ENCODE measurements at regions not wholly inside any gene's neighbourhood (a gene's known extent, or its start where the extent isn't known, plus 50 kb on each side); places are given as distances from the start of the nearest gene placed in this dataset.

- DNase-seq, result no peak
- Histone ChIP-seq H3K9me3 (no peaks in the 10 kb centered on the region), H3K27ac (no peak overlapping the region), H3K4me3 (no peak overlapping the region), H3K27me3 (no peaks in the 10 kb centered on the region), H3K36me3 (no peaks in the 10 kb centered on the region), H3K4me1 (no peaks in the 10 kb centered on the region)
- intact Hi-C loops (cut with DNase I), result no loop called here
- no peak for TF ChIP-seq CTCF (IDR thresholded peaks at IDR 0.05)
- ATAC-seq, result no peak
These were observed 461.6 kb upstream of the CNTNAP5 start for GRCh38 chr2:123563515-123563914.

GRCh38 chr2:123566291-123566946 lies 458.7 kb upstream of the CNTNAP5 start:
- no peak overlapping the region for H3K4me3 ChIP-seq
- no peak for ATAC-seq
- H3K27me3 ChIP-seq, result no peaks in the 10 kb centered on the region
- DNase-seq, result no peak
- H3K4me1 ChIP-seq, result no peaks in the 10 kb centered on the region
- intact Hi-C loops (cut with DNase I), result no loop called here
- H3K36me3 ChIP-seq, result no peaks in the 10 kb centered on the region
- no peaks in the 10 kb centered on the region for H3K9me3 ChIP-seq
- no peak for TF ChIP-seq CTCF (IDR thresholded peaks at IDR 0.05)
- H3K27ac ChIP-seq, result no peak overlapping the region

DNA sequence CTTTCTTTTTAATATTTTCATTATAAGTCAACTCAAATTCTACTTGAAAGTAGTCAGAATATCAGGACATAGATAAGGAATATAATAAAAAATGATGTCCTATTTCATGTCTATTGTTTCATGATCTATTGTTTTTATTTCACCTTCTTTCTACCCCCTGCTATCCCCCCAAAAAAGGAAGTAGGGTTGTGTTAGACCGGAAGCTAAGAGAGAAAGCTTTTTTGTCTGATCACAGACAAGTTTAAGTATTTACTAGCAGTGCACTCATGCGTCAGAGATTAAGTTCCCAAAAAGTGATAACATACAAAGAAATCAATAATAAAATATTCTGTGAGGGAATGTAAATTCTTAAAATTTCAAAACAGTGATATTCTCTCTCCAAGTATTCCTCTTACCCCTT lies 447.1 kb upstream of the CNTNAP5 start:
- no peaks in the 10 kb centered on the region for H3K27me3 ChIP-seq
- no peak overlapping the region for H3K27ac ChIP-seq
- no peak for TF ChIP-seq CTCF (IDR thresholded peaks at IDR 0.05)

DNA sequence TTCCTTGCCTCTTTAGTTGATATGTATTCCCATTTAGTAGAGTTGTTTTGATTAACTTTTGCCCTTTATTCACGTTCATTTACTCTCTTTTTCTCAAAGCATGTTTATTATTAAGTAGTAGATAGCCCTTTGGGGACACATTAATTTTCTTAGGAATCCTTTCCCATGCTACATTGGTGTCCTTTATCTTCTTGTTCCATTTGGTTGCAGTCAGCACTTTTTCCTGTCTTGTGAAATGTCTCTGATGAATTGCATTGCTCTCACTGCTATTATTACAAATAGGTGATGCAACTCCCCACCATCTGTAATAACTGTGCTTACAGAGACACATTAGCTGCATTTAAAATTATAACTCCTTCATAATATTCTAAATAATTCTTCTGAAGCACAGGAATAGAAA lies 428.5 kb upstream of the CNTNAP5 start:
- H3K27ac ChIP-seq, result no peak overlapping the region
- intact Hi-C loops (cut with DNase I), result no loop called here
- H3K4me1 ChIP-seq, result no peaks in the 10 kb centered on the region
- ATAC-seq (no peak), DNase-seq (no peak)
- H3K9me3 ChIP-seq, result no peaks in the 10 kb centered on the region
- H3K27me3 ChIP-seq, result no peaks in the 10 kb centered on the region
- TF ChIP-seq CTCF (IDR thresholded peaks at IDR 0.05), result no peak
- no peak overlapping the region for H3K4me3 ChIP-seq
- H3K36me3 ChIP-seq, result no peaks in the 10 kb centered on the region

More for the DNA sequence above, 447.1 kb upstream of the CNTNAP5 start:
- intact Hi-C loops (cut with DNase I), result no loop called here
- H3K36me3 ChIP-seq, result no peaks in the 10 kb centered on the region
- H3K4me1 ChIP-seq, result no peaks in the 10 kb centered on the region
- ATAC-seq (no peak), DNase-seq (no peak)
- no peak overlapping the region for H3K4me3 ChIP-seq
- no peaks in the 10 kb centered on the region for H3K9me3 ChIP-seq

DNA sequence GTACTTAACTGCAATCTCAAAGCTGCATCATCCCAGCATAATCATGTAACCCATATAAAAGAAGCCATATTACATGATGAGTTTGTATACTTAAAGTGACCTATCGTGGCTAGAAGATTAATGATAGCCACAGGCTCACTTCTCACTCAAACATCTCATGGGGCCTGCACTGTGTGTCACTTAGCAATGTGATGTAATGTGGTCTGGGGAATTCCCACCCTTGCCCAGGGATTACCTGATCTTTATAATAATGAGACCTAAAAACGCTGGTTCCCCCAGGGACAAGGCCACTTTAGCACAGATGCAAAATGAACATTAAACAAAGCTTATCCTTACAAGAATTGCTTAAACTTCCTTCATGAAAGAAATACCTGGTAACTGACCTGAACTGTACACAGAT lies 427.1 kb upstream of the CNTNAP5 start:
- Histone ChIP-seq H3K27ac (no peak overlapping the region), H3K4me1 (no peaks in the 10 kb centered on the region), H3K27me3 (no peaks in the 10 kb centered on the region), H3K36me3 (no peaks in the 10 kb centered on the region), H3K9me3 (no peaks in the 10 kb centered on the region), H3K4me3 (no peak overlapping the region)
- intact Hi-C loops (cut with DNase I), result no loop called here
- ATAC-seq (no peak), DNase-seq (no peak)
- TF ChIP-seq CTCF (IDR thresholded peaks at IDR 0.05), result no peak

DNA sequence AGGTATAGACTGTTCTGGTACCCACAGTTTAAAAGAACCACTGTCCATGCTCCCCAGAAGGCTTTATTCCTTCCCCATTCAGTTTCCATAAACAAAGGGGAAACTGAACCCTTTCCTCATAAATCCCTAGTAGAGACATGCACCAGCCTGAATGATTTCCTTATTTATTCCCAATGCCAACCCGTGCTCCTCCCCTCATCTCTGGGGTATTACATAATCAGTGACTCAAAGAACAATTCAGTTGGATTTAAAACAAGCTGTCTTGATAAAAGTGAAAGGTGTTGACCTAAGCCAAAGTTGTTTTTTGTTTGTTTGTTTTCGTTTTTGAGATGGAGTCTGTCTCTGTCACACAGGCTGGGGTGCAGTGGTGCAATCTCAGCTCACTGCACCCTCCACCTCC lies 418.5 kb upstream of the CNTNAP5 start:
- H3K27me3 ChIP-seq, result no peaks in the 10 kb centered on the region
- ATAC-seq (no peak), DNase-seq (no peak)
- no peak overlapping the region for H3K4me3 ChIP-seq
- no peaks in the 10 kb centered on the region for H3K9me3 ChIP-seq
- no peaks in the 10 kb centered on the region for H3K4me1 ChIP-seq
- H3K27ac ChIP-seq, result no peak overlapping the region
- TF ChIP-seq CTCF (IDR thresholded peaks at IDR 0.05), result no peak
- H3K36me3 ChIP-seq, result no peaks in the 10 kb centered on the region
- intact Hi-C loops (cut with DNase I), result no loop called here
